GM23338 (cell line): ENCODE measurements at regions not wholly inside any gene's neighbourhood (a gene's known extent, or its start where the extent isn't known, plus 50 kb on each side); places are given as distances from the start of the nearest gene placed in this dataset.
A peak's percentile ranks its signal among the peaks of the same experiment; 100 is the strongest.

Experiments
- ATAC-seq: fragments of 200-7000 bp; cut with Tn5 transposase; 3 replicates; pipeline ENCODE4 v1.9.1; 2020
- DNase-seq: peaks from one replicate; pipeline ENCODE4 v3.0.0-alpha.2; 2015; ENCODE audit warnings: low spot score
- H2AFZ ChIP-seq: fragments of 200-600 bp; sonication (generic); 2 replicates; pipeline ENCODE4 v1.8.0; 2016; ENCODE audit warnings: antibody characterized with exemption, mild to moderate bottlenecking, moderate library complexity
- H3F3A ChIP-seq: fragments of 200-600 bp; sonication (generic); replicated peaks from 2 replicates; pipeline ENCODE4 v1.8.0; 2017; ENCODE audit warnings: antibody characterized with exemption, mixed run types, low read depth
- H3K27ac ChIP-seq: fragments of 200-600 bp; sonication (generic); 2 replicates; pipeline ENCODE4 v1.6.1; 2016; ENCODE audit warnings: low read depth
- H3K27me3 ChIP-seq: fragments of 200-600 bp; sonication (generic); 2 replicates; pipeline ENCODE4 v1.8.0; 2016; ENCODE audit warnings: mild to moderate bottlenecking, mixed run types, moderate library complexity; ENCODE audit not compliant: insufficient read depth
- H3K36me3 ChIP-seq: fragments of 200-600 bp; sonication (generic); 2 replicates; pipeline ENCODE4 v1.8.0; 2016; ENCODE audit warnings: mild to moderate bottlenecking; ENCODE audit not compliant: insufficient read depth
- H3K4me1 ChIP-seq: fragments of 200-600 bp; sonication (generic); 2 replicates; pipeline ENCODE4 v1.8.0; 2016; ENCODE audit warnings: mild to moderate bottlenecking, moderate library complexity; ENCODE audit not compliant: insufficient read depth
- H3K4me2 ChIP-seq: fragments of 200-600 bp; sonication (generic); 2 replicates; pipeline ENCODE4 v1.7.1; 2017; ENCODE audit warnings: mixed run types
- H3K4me3 ChIP-seq: fragments of 200-600 bp; sonication (generic); 2 replicates; pipeline ENCODE4 v1.6.1; 2016; ENCODE audit warnings: mixed run types
- H3K79me2 ChIP-seq: fragments of 200-600 bp; sonication (generic); replicated peaks from 2 replicates; pipeline ENCODE4 v1.8.0; 2017; ENCODE audit warnings: mild to moderate bottlenecking; ENCODE audit not compliant: insufficient read depth
- H3K9me2 ChIP-seq: fragments of 200-600 bp; sonication (generic); 2 replicates; pipeline ENCODE4 v1.8.0; 2017; ENCODE audit not compliant: insufficient read depth
- H4K20me1 ChIP-seq: fragments of 200-600 bp; sonication (generic); replicated peaks from 2 replicates; pipeline ENCODE4 v1.8.0; 2017; ENCODE audit warnings: mild to moderate bottlenecking; ENCODE audit not compliant: insufficient read depth
- H3K27ac Mint-ChIP-seq: 2 replicates; pipeline ENCODE4 v1.8.0; 2020; ENCODE audit warnings: inconsistent platforms, mild to moderate bottlenecking, moderate library complexity, mixed read lengths
- H3K27me3 Mint-ChIP-seq: 3 replicates; pipeline ENCODE4 v1.8.0; 2022; ENCODE audit warnings: low read depth, mild to moderate bottlenecking, moderate library complexity, mixed read lengths, inconsistent platforms; ENCODE audit not compliant: insufficient read depth, poor library complexity
- H3K36me3 Mint-ChIP-seq: 3 replicates; pipeline ENCODE4 v1.8.0; 2021; ENCODE audit warnings: low read depth, mild to moderate bottlenecking, inconsistent platforms, moderate library complexity, mixed read lengths
- H3K4me1 Mint-ChIP-seq: 3 replicates; pipeline ENCODE4 v1.8.0; 2020; ENCODE audit warnings: mild to moderate bottlenecking, inconsistent platforms, mixed read lengths
- H3K4me3 Mint-ChIP-seq: 3 replicates; pipeline ENCODE4 v1.8.0; 2021; ENCODE audit warnings: moderate library complexity, mild to moderate bottlenecking, inconsistent platforms, mixed read lengths
- H3K9me3 Mint-ChIP-seq: 3 replicates; pipeline ENCODE4 v1.8.0; 2020; ENCODE audit warnings: moderate library complexity, mild to moderate bottlenecking, inconsistent platforms, mixed read lengths
- EZH2 ChIP-seq: fragments of 200-600 bp; sonication (generic); IDR thresholded peaks from one replicate; pipeline ENCODE4 v1.8.0; 2017; ENCODE audit warnings: antibody characterized with exemption, mild to moderate bottlenecking, low read depth; ENCODE audit not compliant: unreplicated experiment
- STAT1 ChIP-seq: IDR thresholded peaks from one replicate; pipeline ENCODE4 v1.6.1; 2016; ENCODE audit warnings: antibody characterized with exemption; ENCODE audit not compliant: unreplicated experiment
- ZNF114 ChIP-seq: fragments of 250-450 bp; sonication (Bioruptor Pico); IDR thresholded peaks from 2 replicates; pipeline ENCODE4 v1.5.0; 2020; ENCODE audit warnings: mild to moderate bottlenecking, moderate library complexity
- ZNF331 ChIP-seq: fragments of 250-450 bp; sonication (Bioruptor Pico); IDR thresholded peaks from 2 replicates; pipeline ENCODE4 v1.5.0; 2020; ENCODE audit warnings: low read depth, mild to moderate bottlenecking, moderate library complexity
- TF ChIP-seq, protein P1 (sequence below): fragments of 250-450 bp; sonication (Bioruptor Pico); IDR thresholded peaks from 2 replicates; pipeline ENCODE4 v1.5.0; 2020; ENCODE audit warnings: mild to moderate bottlenecking, moderate library complexity
- TF ChIP-seq, protein P2 (sequence below), 2 experiments: fragments of 200-600 bp in 1 of 2; sonication (generic) in 1 of 2; conservative IDR thresholded peaks; 2 replicates each; pipeline versions ENCODE4 v1.5.1 to v1.6.1; 2016 to 2017; ENCODE audit warnings: antibody characterized with exemption in 2 of 2, low read depth in 2 of 2, mild to moderate bottlenecking in 2 of 2, moderate library complexity in 1 of 2
- TF ChIP-seq, protein P3 (sequence below): IDR thresholded peaks from one replicate; pipeline ENCODE4 v1.6.1; 2018; ENCODE audit warnings: antibody characterized with exemption; ENCODE audit not compliant: unreplicated experiment

DNA sequence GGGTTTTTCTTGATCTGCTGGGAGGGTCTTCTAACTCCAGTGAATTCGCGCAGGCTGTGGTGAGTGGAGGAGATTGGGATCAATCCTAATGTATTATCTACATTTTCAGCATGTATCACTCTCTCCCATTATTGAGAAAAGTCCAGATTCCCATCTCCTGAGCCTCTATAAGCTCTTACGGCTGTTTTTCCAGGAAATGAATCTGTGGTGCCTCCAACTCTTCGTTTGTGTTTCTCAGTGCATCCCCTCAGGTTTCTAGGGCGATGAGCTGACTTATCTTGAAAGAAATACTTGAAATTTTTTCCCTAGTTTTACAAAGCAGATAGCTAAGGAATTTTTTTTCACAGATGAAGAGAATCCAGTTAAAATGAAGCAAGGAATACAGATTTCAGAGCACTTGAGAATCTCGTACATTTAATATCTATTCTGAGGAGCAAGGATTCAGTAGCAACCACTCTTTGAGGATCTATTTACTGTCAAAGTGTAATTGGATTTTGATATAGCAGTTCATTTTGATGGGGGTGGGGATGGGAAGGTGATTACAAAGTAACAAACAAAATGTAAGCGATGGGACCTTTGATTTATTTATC lies 138.7 kb downstream of the BRMS1L start (continued):
- TF ChIP-seq, protein P1, sequence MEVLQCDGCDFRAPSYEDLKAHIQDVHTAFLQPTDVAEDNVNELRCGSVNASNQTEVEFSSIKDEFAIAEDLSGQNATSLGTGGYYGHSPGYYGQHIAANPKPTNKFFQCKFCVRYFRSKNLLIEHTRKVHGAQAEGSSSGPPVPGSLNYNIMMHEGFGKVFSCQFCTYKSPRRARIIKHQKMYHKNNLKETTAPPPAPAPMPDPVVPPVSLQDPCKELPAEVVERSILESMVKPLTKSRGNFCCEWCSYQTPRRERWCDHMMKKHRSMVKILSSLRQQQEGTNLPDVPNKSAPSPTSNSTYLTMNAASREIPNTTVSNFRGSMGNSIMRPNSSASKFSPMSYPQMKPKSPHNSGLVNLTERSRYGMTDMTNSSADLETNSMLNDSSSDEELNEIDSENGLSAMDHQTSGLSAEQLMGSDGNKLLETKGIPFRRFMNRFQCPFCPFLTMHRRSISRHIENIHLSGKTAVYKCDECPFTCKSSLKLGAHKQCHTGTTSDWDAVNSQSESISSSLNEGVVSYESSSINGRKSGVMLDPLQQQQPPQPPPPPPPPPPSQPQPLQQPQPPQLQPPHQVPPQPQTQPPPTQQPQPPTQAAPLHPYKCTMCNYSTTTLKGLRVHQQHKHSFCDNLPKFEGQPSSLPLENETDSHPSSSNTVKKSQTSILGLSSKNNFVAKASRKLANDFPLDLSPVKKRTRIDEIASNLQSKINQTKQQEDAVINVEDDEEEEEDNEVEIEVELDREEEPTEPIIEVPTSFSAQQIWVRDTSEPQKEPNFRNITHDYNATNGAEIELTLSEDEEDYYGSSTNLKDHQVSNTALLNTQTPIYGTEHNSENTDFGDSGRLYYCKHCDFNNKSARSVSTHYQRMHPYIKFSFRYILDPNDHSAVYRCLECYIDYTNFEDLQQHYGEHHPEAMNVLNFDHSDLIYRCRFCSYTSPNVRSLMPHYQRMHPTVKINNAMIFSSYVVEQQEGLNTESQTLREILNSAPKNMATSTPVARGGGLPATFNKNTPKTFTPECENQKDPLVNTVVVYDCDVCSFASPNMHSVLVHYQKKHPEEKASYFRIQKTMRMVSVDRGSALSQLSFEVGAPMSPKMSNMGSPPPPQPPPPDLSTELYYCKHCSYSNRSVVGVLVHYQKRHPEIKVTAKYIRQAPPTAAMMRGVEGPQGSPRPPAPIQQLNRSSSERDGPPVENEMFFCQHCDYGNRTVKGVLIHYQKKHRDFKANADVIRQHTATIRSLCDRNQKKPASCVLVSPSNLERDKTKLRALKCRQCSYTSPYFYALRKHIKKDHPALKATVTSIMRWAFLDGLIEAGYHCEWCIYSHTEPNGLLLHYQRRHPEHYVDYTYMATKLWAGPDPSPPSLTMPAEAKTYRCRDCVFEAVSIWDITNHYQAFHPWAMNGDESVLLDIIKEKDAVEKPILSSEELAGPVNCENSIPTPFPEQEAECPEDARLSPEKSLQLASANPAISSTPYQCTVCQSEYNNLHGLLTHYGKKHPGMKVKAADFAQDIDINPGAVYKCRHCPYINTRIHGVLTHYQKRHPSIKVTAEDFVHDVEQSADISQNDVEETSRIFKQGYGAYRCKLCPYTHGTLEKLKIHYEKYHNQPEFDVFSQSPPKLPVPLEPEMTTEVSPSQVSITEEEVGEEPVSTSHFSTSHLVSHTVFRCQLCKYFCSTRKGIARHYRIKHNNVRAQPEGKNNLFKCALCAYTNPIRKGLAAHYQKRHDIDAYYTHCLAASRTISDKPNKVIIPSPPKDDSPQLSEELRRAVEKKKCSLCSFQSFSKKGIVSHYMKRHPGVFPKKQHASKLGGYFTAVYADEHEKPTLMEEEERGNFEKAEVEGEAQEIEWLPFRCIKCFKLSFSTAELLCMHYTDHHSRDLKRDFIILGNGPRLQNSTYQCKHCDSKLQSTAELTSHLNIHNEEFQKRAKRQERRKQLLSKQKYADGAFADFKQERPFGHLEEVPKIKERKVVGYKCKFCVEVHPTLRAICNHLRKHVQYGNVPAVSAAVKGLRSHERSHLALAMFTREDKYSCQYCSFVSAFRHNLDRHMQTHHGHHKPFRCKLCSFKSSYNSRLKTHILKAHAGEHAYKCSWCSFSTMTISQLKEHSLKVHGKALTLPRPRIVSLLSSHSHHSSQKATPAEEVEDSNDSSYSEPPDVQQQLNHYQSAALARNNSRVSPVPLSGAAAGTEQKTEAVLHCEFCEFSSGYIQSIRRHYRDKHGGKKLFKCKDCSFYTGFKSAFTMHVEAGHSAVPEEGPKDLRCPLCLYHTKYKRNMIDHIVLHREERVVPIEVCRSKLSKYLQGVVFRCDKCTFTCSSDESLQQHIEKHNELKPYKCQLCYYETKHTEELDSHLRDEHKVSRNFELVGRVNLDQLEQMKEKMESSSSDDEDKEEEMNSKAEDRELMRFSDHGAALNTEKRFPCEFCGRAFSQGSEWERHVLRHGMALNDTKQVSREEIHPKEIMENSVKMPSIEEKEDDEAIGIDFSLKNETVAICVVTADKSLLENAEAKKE: no peak
- TF ChIP-seq EZH2 (no peak), STAT1 (no peak), ZNF331 (CRISPR knock-in tag) (no peak), ZNF114 (CRISPR knock-in tag) (no peak)
- TF ChIP-seq, protein P2, sequence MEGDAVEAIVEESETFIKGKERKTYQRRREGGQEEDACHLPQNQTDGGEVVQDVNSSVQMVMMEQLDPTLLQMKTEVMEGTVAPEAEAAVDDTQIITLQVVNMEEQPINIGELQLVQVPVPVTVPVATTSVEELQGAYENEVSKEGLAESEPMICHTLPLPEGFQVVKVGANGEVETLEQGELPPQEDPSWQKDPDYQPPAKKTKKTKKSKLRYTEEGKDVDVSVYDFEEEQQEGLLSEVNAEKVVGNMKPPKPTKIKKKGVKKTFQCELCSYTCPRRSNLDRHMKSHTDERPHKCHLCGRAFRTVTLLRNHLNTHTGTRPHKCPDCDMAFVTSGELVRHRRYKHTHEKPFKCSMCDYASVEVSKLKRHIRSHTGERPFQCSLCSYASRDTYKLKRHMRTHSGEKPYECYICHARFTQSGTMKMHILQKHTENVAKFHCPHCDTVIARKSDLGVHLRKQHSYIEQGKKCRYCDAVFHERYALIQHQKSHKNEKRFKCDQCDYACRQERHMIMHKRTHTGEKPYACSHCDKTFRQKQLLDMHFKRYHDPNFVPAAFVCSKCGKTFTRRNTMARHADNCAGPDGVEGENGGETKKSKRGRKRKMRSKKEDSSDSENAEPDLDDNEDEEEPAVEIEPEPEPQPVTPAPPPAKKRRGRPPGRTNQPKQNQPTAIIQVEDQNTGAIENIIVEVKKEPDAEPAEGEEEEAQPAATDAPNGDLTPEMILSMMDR (conservative IDR thresholded peaks at IDR 0.05; ENCODE audit: low read depth in 2 of 2): no peak

DNA sequence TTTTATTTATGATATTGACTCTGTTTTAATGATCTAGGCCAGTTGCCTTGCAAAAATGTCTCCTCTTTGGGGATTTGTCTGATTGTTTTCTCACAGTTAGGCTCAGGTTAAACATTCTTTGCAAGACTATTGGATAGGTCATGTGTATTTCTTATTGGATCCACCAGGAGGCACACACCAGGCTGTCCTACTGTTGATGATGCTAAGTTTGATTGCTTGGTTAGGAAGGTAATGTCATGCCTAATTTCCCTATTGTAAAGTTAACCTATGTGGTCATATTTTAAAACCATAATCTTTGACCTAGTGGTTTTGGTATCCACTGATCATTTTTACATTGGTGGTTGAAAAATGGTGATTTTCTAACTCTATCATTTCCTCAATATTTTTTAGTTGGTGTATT lies 137.1 kb downstream of the BRMS1L start:
- Histone ChIP-seq H3K27ac (no peak overlapping the region), H2AFZ (no peak overlapping the region), H3K27me3 (no peaks in the 10 kb centered on the region), H3K4me3 (no peak overlapping the region), H3K4me1 (peaks cover 6% of the 10 kb centered on the region; the same call in 1 of the 2 replicates), H3K9me2 (no peaks in the 10 kb centered on the region), H4K20me1 (no peaks in the 10 kb centered on the region), H3F3A (no peaks in the 10 kb centered on the region), H3K79me2 (no peaks in the 10 kb centered on the region), H3K4me2 (no peak overlapping the region), H3K36me3 (no peaks in the 10 kb centered on the region)
- DNase-seq (peak; percentile 67), ATAC-seq (peak; percentile 85)
- H3K4me3 Mint-ChIP-seq: no peak overlapping the region
- no peak overlapping the region for H3K27ac Mint-ChIP-seq
- H3K27me3 Mint-ChIP-seq: peaks cover 2% of the 10 kb centered on the region
- no peaks in the 10 kb centered on the region for H3K9me3 Mint-ChIP-seq
- no peaks in the 10 kb centered on the region for H3K36me3 Mint-ChIP-seq
- TF ChIP-seq, protein P3, sequence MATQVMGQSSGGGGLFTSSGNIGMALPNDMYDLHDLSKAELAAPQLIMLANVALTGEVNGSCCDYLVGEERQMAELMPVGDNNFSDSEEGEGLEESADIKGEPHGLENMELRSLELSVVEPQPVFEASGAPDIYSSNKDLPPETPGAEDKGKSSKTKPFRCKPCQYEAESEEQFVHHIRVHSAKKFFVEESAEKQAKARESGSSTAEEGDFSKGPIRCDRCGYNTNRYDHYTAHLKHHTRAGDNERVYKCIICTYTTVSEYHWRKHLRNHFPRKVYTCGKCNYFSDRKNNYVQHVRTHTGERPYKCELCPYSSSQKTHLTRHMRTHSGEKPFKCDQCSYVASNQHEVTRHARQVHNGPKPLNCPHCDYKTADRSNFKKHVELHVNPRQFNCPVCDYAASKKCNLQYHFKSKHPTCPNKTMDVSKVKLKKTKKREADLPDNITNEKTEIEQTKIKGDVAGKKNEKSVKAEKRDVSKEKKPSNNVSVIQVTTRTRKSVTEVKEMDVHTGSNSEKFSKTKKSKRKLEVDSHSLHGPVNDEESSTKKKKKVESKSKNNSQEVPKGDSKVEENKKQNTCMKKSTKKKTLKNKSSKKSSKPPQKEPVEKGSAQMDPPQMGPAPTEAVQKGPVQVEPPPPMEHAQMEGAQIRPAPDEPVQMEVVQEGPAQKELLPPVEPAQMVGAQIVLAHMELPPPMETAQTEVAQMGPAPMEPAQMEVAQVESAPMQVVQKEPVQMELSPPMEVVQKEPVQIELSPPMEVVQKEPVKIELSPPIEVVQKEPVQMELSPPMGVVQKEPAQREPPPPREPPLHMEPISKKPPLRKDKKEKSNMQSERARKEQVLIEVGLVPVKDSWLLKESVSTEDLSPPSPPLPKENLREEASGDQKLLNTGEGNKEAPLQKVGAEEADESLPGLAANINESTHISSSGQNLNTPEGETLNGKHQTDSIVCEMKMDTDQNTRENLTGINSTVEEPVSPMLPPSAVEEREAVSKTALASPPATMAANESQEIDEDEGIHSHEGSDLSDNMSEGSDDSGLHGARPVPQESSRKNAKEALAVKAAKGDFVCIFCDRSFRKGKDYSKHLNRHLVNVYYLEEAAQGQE: no peak
- TF ChIP-seq, protein P2 (conservative IDR thresholded peaks at IDR 0.05; ENCODE audit: low read depth in 2 of 2): peak; percentile 69 to 80
- peaks cover 2% of the 10 kb centered on the region; the same call in 2 of the 3 replicates for H3K4me1 Mint-ChIP-seq
